DMS114 treated with DMSO at 0.1 percent for 48 hours (cell line): ENCODE measurements at regions not wholly inside any gene's neighbourhood (a gene's known extent, or its start where the extent isn't known, plus 50 kb on each side); places are given as distances from the start of the nearest gene placed in this dataset.
"Not testable (repeated sequence)": the region's sequence is repeated elsewhere in the genome, so short reads cannot be mapped to it uniquely, and the experiment has no call there.

Experiments used
- DNase-seq: peaks from one replicate; lab custom pipeline; 2025; ENCODE audit not compliant: unreplicated experiment; lab: John Stamatoyannopoulos, UW

GRCh38 chr6:130547723-130548122 is 181.9 kb downstream of the TMEM200A start:
- DNase-seq = no peak

- no peak for DNase-seq
These were observed 191.8 kb downstream of the TMEM200A start for GRCh38 chr6:130557481-130558112.

GRCh38 chr6:130558131-130558530 is 192.3 kb downstream of the TMEM200A start:
- DNase-seq = no peak

GRCh38 chr6:130559166-130559565 is 193.3 kb downstream of the TMEM200A start:
- DNase-seq = no peak

- no peak for DNase-seq
These were observed 194.4 kb downstream of the TMEM200A start for GRCh38 chr6:130560231-130560630.

GRCh38 chr6:130561159-130561558 is 195.3 kb downstream of the TMEM200A start:
- DNase-seq = not testable (repeated sequence)

- no peak for DNase-seq
These were observed 199.9 kb downstream of the TMEM200A start for GRCh38 chr6:130565696-130566095.

- no peak for DNase-seq
These were observed 208.3 kb downstream of the TMEM200A start for GRCh38 chr6:130574146-130574545.

GRCh38 chr6:130575557-130575956 is 209.7 kb downstream of the TMEM200A start:
- no peak for DNase-seq

GRCh38 chr6:130575971-130576370 is 210.2 kb downstream of the TMEM200A start:
- DNase-seq = no peak

- DNase-seq = no peak
These were observed 211.5 kb downstream of the TMEM200A start for GRCh38 chr6:130577178-130577919.

GRCh38 chr6:130578713-130579112 is 212.9 kb downstream of the TMEM200A start:
- no peak for DNase-seq

GRCh38 chr6:130583268-130583667 is 217.5 kb downstream of the TMEM200A start:
- DNase-seq = no peak

- no peak for DNase-seq
These were observed 219.8 kb downstream of the TMEM200A start for GRCh38 chr6:130585587-130585986.

GRCh38 chr6:130587778-130588520 is 222.1 kb downstream of the TMEM200A start:
- no peak for DNase-seq

- no peak for DNase-seq
These were observed 227.4 kb downstream of the TMEM200A start for GRCh38 chr6:130593200-130593599.

GRCh38 chr6:130593948-130594347 is 228.1 kb downstream of the TMEM200A start:
- no peak for DNase-seq

GRCh38 chr6:130598021-130598989 is 228.9 kb upstream of the SMLR1 start:
- DNase-seq = no peak

- no peak for DNase-seq
These were observed 226.3 kb upstream of the SMLR1 start for GRCh38 chr6:130600880-130601341.

- no peak for DNase-seq
These were observed 224.9 kb upstream of the SMLR1 start for GRCh38 chr6:130602151-130602770.
